ENCODE measurements at regions not wholly inside any gene's neighbourhood (a gene's known extent, or its start where the extent isn't known, plus 50 kb on each side); places are given as distances from the start of the nearest gene placed in this dataset.

- Mint-ChIP-seq H3K9me3 (ENCODE audit: low read depth, unreplicated experiment) (no peaks in the 10 kb centered on the region), H3K4me1 (ENCODE audit: low read depth, unreplicated experiment) (no peaks in the 10 kb centered on the region), H3K36me3 (ENCODE audit: insufficient read depth, unreplicated experiment) (no peaks in the 10 kb centered on the region), H3K4me3 (ENCODE audit: low read depth, unreplicated experiment) (no peak overlapping the region), H3K27me3 (ENCODE audit: unreplicated experiment) (no peaks in the 10 kb centered on the region), H3K27ac (ENCODE audit: unreplicated experiment) (no peak overlapping the region)
- TF ChIP-seq, protein P1, sequence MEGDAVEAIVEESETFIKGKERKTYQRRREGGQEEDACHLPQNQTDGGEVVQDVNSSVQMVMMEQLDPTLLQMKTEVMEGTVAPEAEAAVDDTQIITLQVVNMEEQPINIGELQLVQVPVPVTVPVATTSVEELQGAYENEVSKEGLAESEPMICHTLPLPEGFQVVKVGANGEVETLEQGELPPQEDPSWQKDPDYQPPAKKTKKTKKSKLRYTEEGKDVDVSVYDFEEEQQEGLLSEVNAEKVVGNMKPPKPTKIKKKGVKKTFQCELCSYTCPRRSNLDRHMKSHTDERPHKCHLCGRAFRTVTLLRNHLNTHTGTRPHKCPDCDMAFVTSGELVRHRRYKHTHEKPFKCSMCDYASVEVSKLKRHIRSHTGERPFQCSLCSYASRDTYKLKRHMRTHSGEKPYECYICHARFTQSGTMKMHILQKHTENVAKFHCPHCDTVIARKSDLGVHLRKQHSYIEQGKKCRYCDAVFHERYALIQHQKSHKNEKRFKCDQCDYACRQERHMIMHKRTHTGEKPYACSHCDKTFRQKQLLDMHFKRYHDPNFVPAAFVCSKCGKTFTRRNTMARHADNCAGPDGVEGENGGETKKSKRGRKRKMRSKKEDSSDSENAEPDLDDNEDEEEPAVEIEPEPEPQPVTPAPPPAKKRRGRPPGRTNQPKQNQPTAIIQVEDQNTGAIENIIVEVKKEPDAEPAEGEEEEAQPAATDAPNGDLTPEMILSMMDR (IDR thresholded peaks at IDR 0.05; ENCODE audit: unreplicated experiment): no peak
- no peak for DNase-seq
- no TSS peak for BruUV-seq (replicated peaks)
- intact Hi-C loops (cut with micrococcal nuclease; ENCODE audit: unreplicated experiment): no loop called here
- CTCF ChIA-PET: no interaction called here
These were observed 502.2 kb upstream of the USP15 start for GRCh38 chr12:61757831-61758505.

- Mint-ChIP-seq H3K27ac (ENCODE audit: unreplicated experiment) (no peak overlapping the region), H3K9me3 (ENCODE audit: low read depth, unreplicated experiment) (no peaks in the 10 kb centered on the region), H3K4me3 (ENCODE audit: low read depth, unreplicated experiment) (no peak overlapping the region), H3K27me3 (ENCODE audit: unreplicated experiment) (no peaks in the 10 kb centered on the region), H3K4me1 (ENCODE audit: low read depth, unreplicated experiment) (no peaks in the 10 kb centered on the region), H3K36me3 (ENCODE audit: insufficient read depth, unreplicated experiment) (no peaks in the 10 kb centered on the region)
- intact Hi-C loops (cut with micrococcal nuclease; ENCODE audit: unreplicated experiment): no loop called here
- BruUV-seq (replicated peaks): no TSS peak
- TF ChIP-seq, protein P1 (IDR thresholded peaks at IDR 0.05; ENCODE audit: unreplicated experiment): no peak
- CTCF ChIA-PET: interaction anchor here (0.6 kb wide), 1 partner anchor 108 kb away, joined by 3 read pairs; no protein-coding TSS in a partner anchor
- DNase-seq: no peak
These were observed 501.5 kb upstream of the USP15 start for GRCh38 chr12:61758661-61759060.

- CTCF ChIA-PET: no interaction called here
- Mint-ChIP-seq H3K4me1 (ENCODE audit: low read depth, unreplicated experiment) (no peaks in the 10 kb centered on the region), H3K4me3 (ENCODE audit: low read depth, unreplicated experiment) (no peak overlapping the region), H3K9me3 (ENCODE audit: low read depth, unreplicated experiment) (peaks cover 4% of the 10 kb centered on the region), H3K36me3 (ENCODE audit: insufficient read depth, unreplicated experiment) (no peaks in the 10 kb centered on the region), H3K27ac (ENCODE audit: unreplicated experiment) (no peak overlapping the region), H3K27me3 (ENCODE audit: unreplicated experiment) (no peaks in the 10 kb centered on the region)
- DNase-seq: no peak
- intact Hi-C loops (cut with micrococcal nuclease; ENCODE audit: unreplicated experiment): no loop called here
- BruUV-seq (replicated peaks): no TSS peak
- TF ChIP-seq, protein P1 (IDR thresholded peaks at IDR 0.05; ENCODE audit: unreplicated experiment): no peak
These were observed 494.3 kb upstream of the USP15 start for GRCh38 chr12:61765926-61766325.

GRCh38 chr12:61780435-61780834 lies 479.8 kb upstream of the USP15 start:
- no peak for DNase-seq
- H3K4me1 Mint-ChIP-seq (ENCODE audit: low read depth, unreplicated experiment): no peaks in the 10 kb centered on the region
- H3K4me3 Mint-ChIP-seq (ENCODE audit: low read depth, unreplicated experiment): no peak overlapping the region
- no peaks in the 10 kb centered on the region for H3K27me3 Mint-ChIP-seq (ENCODE audit: unreplicated experiment)
- no peaks in the 10 kb centered on the region for H3K9me3 Mint-ChIP-seq (ENCODE audit: low read depth, unreplicated experiment)
- intact Hi-C loops (cut with micrococcal nuclease; ENCODE audit: unreplicated experiment): no loop called here
- TF ChIP-seq, protein P1 (IDR thresholded peaks at IDR 0.05; ENCODE audit: unreplicated experiment): no peak
- H3K27ac Mint-ChIP-seq (ENCODE audit: unreplicated experiment): no peak overlapping the region
- H3K36me3 Mint-ChIP-seq (ENCODE audit: insufficient read depth, unreplicated experiment): no peaks in the 10 kb centered on the region
- CTCF ChIA-PET: no interaction called here
- no TSS peak for BruUV-seq (replicated peaks)

All from Calu3 (cell line).